ENCODE measurements at regions not wholly inside any gene's neighbourhood (a gene's known extent, or its start where the extent isn't known, plus 50 kb on each side); places are given as distances from the start of the nearest gene placed in this dataset.

DNA sequence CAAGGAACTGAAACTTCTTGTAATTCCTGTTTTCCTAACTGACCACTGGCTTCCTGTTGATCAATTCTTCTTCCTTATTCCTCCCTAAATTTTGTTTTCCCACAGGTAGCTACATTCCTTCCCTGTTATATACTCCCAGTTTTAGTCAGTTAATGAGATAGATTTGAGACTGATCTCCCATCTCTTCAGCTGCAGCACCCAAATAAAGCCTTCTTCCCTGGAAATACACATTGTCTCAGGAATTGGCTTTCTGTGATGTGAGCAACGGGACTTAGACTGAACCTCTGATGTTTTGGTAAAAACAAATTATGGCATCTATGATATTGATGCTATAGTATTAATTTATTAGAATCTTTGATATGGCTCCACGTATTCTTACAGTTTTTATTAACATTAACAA is 617.3 kb upstream of the ST8SIA4 start:
- no peak for FAIRE-seq
- Histone ChIP-seq H3K27me3 (ENCODE audit: control insufficient read depth, insufficient read depth, low read length) (no peaks in the 10 kb centered on the region), H3K36me3 (ENCODE audit: control insufficient read depth, insufficient read depth, low read length) (no peaks in the 10 kb centered on the region), H3K4me3 (ENCODE audit: low read depth, low read length) (no peak overlapping the region)
- TF ChIP-seq, protein P1, sequence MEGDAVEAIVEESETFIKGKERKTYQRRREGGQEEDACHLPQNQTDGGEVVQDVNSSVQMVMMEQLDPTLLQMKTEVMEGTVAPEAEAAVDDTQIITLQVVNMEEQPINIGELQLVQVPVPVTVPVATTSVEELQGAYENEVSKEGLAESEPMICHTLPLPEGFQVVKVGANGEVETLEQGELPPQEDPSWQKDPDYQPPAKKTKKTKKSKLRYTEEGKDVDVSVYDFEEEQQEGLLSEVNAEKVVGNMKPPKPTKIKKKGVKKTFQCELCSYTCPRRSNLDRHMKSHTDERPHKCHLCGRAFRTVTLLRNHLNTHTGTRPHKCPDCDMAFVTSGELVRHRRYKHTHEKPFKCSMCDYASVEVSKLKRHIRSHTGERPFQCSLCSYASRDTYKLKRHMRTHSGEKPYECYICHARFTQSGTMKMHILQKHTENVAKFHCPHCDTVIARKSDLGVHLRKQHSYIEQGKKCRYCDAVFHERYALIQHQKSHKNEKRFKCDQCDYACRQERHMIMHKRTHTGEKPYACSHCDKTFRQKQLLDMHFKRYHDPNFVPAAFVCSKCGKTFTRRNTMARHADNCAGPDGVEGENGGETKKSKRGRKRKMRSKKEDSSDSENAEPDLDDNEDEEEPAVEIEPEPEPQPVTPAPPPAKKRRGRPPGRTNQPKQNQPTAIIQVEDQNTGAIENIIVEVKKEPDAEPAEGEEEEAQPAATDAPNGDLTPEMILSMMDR (IDR thresholded peaks at IDR 0.05; ENCODE audit: insufficient read depth, low read length, severe bottlenecking) = no peak
- DNase-seq (ENCODE audit: low read depth) = no peak

DNA sequence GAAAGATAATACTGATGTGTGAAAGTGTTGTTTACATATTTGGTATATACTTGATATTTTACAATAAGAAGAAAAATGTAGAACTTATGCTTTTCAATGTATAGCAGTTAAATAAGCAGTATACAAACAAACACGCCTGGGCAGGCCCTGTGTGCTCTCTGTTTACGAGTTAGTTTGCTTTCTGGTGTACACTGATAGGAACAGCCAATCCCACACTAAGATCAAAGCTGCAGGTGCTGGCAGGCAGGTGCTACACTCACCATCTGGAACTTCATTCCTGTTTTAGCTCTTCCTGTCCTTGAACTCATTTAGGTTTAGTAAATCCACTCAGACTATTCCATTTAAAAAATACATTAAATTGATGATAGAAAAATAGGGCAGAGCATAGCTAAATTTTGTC is 614.7 kb upstream of the ST8SIA4 start:
- FAIRE-seq = no peak
- Histone ChIP-seq H3K36me3 (ENCODE audit: control insufficient read depth, insufficient read depth, low read length) (no peaks in the 10 kb centered on the region), H3K4me3 (ENCODE audit: low read depth, low read length) (no peak overlapping the region), H3K27me3 (ENCODE audit: control insufficient read depth, insufficient read depth, low read length) (no peaks in the 10 kb centered on the region)
- TF ChIP-seq, protein P1 (IDR thresholded peaks at IDR 0.05; ENCODE audit: insufficient read depth, low read length, severe bottlenecking) = no peak
- DNase-seq (ENCODE audit: low read depth) = peak; percentile 10

DNA sequence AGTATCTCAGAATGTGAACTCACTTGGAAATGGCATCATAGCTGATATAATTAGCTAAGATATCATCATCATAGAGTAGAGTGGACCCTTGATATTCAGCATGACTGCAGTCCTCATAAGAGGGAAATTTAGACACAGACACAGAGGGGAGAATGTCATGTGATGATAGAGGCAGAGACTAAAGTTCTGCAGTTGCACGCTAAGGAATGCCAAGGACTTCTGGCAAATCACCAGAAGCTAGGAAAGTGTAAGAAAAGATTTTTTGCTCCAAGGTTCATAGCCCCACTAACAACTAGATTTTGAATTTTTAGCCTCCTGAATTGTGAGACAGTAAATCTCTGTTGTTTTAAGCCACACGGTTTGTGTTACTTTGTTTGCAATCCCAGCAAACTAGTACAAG is 612.6 kb upstream of the ST8SIA4 start:
- DNase-seq (ENCODE audit: low read depth) (no peak), FAIRE-seq (no peak)
- Histone ChIP-seq H3K36me3 (ENCODE audit: control insufficient read depth, insufficient read depth, low read length) (no peaks in the 10 kb centered on the region), H3K4me3 (ENCODE audit: low read depth, low read length) (no peak overlapping the region), H3K27me3 (ENCODE audit: control insufficient read depth, insufficient read depth, low read length) (no peaks in the 10 kb centered on the region)
- TF ChIP-seq, protein P1 (IDR thresholded peaks at IDR 0.05; ENCODE audit: insufficient read depth, low read length, severe bottlenecking) = no peak

DNA sequence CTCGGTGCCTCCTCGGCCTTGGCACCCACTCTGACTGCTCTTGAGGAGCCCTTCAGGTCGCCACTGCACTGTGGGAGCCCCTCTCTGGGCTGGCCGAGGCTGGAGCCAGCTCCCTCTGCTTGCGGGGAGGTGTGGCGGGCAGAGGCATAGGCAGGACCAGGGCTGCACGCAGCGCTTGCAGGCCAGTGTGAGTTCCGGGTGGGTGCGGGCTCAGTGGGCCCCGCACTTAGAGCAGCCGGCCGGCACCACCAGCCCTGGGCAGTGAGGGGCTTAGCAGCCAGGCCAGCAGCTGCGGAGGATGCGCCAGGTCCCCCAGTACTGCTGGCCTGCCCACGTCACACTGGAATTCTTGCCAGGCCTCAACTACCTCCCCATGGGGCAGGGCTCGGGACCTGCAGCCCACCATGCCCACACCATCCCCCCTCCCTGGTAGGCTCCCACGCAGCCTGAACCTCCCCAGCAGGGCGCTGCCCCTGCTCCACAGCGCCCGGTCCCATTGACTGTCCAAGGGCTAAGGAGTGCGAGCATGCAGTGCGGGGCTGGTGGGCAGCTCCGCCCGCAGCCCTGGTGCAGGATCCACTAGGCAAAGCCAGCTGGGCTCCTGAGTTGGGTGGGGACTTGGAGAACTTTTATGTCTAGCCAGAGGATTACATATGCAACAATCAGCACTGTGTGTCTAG is 602.9 kb upstream of the ST8SIA4 start:
- FAIRE-seq (no peak), DNase-seq (ENCODE audit: low read depth) (no peak)
- Histone ChIP-seq H3K4me3 (ENCODE audit: low read depth, low read length) (no peak overlapping the region), H3K36me3 (ENCODE audit: control insufficient read depth, insufficient read depth, low read length) (no peaks in the 10 kb centered on the region), H3K27me3 (ENCODE audit: control insufficient read depth, insufficient read depth, low read length) (no peaks in the 10 kb centered on the region)
- TF ChIP-seq, protein P1 (IDR thresholded peaks at IDR 0.05; ENCODE audit: insufficient read depth, low read length, severe bottlenecking) = no peak

DNA sequence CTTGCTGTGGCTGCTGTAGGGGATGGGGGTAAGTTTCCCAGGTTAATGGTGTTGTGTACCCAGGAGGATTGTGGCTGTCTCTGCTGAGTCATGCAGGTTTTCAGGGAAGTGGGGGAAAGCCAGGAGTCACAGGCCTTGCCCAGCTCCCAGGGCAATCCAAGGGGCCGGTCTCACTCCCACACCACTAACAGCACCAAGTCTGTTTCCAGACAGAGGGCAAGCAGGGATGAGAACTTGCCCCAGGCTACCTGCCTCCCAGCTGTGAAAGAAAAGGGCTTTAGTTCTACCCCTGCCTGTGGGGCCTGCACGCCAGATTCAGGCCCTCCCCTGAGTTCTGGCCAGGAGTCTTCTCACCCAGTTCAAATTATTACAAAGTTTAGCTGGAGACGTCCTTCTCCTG is 579.8 kb upstream of the ST8SIA4 start:
- DNase-seq (ENCODE audit: low read depth) (peak; percentile 1), FAIRE-seq (no peak)
- Histone ChIP-seq H3K27me3 (ENCODE audit: control insufficient read depth, insufficient read depth, low read length) (no peaks in the 10 kb centered on the region), H3K4me3 (ENCODE audit: low read depth, low read length) (no peak overlapping the region), H3K36me3 (ENCODE audit: control insufficient read depth, insufficient read depth, low read length) (no peaks in the 10 kb centered on the region)
- TF ChIP-seq, protein P1 (IDR thresholded peaks at IDR 0.05; ENCODE audit: insufficient read depth, low read length, severe bottlenecking) = no peak

DNA sequence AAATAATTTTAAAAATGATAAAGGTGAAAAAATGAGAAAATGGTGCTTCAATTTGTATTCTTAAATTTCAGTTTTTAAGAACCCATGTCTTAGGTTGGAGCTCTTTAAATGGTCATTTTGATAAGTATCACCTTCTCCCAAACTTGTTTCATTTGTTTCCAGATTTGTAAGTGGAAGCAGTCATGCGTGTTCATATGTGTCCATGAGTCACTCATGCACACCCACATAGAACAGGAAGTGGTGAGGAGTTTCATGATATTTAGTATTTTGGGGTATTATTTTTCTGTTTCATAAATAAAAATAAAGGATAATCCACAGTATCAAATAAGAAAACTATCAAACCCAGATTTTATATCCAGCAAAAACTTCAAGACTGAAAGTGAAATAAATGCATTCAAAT is 570.4 kb upstream of the ST8SIA4 start:
- H3K27me3 ChIP-seq (ENCODE audit: control insufficient read depth, insufficient read depth, low read length) = no peaks in the 10 kb centered on the region
- H3K4me3 ChIP-seq (ENCODE audit: low read depth, low read length) = no peak overlapping the region
- no peaks in the 10 kb centered on the region for H3K36me3 ChIP-seq (ENCODE audit: control insufficient read depth, insufficient read depth, low read length)
- TF ChIP-seq, protein P1 (IDR thresholded peaks at IDR 0.05; ENCODE audit: insufficient read depth, low read length, severe bottlenecking) = no peak
- DNase-seq (ENCODE audit: low read depth) = peak; percentile 72
- no peak for FAIRE-seq

All from bronchial epithelial cell (primary cell).